Breast epithelium (tissue), 3 donors: ENCODE measurements at regions not wholly inside any gene's neighbourhood (a gene's known extent, or its start where the extent isn't known, plus 50 kb on each side); places are given as distances from the start of the nearest gene placed in this dataset.

Source experiments
- CTCF ChIP-seq, 3 donors: fragments of 450-650 bp; IDR thresholded peaks; one replicate each; pipeline ENCODE4 v1.5.1; 2016 to 2017; ENCODE audit warnings: antibody characterized with exemption in 3 of 3, mild to moderate bottlenecking in 3 of 3, moderate library complexity in 3 of 3
- POLR2A ChIP-seq: fragments of 450-650 bp; IDR thresholded peaks from one replicate; pipeline ENCODE4 v1.6.1; 2016; ENCODE audit warnings: antibody characterized with exemption, mild to moderate bottlenecking, moderate library complexity

DNA sequence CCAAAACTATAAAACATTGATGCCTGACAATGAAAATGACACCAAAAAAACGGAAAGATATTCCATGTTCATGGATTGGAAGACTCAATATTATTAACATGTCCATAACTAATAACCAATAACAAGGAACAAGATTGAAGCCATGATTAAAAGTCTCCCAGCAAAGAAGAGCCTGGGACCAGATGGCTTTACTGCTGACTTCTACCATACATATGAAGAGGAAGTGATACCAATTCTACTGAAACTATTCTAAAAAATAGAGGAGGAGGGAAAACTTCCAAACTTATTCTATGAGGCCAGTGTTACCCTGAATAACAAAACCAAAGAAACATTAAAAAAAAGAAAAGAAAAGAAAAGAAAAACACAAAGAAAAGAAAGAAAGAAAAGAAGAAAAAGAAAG, 54.6 kb upstream of the ATF7IP start:
- TF ChIP-seq CTCF (IDR thresholded peaks at IDR 0.05), result no peak
- no peak for TF ChIP-seq POLR2A
